ENCODE measurements at regions not wholly inside any gene's neighbourhood (a gene's known extent, or its start where the extent isn't known, plus 50 kb on each side); places are given as distances from the start of the nearest gene placed in this dataset.
"Not testable (repeated sequence)": the region's sequence is repeated elsewhere in the genome, so short reads cannot be mapped to it uniquely, and the experiment has no call there.

DNA sequence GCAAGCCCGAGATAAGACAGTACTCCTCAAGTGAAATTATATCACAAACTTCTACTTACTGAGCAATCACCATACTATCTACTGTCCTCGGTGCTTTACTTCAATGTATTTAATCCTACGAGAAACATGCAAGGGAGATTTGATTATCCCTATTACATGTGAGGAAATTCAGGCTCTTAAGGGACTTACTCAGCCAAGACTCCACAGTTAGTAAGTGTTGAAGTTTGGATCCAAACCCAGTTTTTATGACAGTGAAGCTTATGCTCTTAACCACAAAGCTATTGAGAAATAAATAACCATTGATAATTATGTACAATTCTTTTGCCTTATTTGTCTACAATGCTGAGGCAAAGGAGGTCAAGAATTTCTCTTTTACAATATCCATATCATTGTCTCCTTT, 672.9 kb upstream of the ACVR2A start:
- Histone ChIP-seq H3K9ac (ENCODE audit: low read depth, low read length) (no peak overlapping the region), H3K4me2 (ENCODE audit: low read length) (no peak overlapping the region), H3K4me1 (ENCODE audit: control insufficient read depth, insufficient read depth, low read length) (no peaks in the 10 kb centered on the region), H3K4me3 (ENCODE audit: low read length) (no peak overlapping the region), H3K36me3 (ENCODE audit: insufficient read depth, low read length) (no peaks in the 10 kb centered on the region), H3K27me3 (ENCODE audit: control insufficient read depth, insufficient read depth, low read length) (no peaks in the 10 kb centered on the region), H3K9me3 (replicated peaks; ENCODE audit: low read length) (no peaks in the 10 kb centered on the region)

DNA sequence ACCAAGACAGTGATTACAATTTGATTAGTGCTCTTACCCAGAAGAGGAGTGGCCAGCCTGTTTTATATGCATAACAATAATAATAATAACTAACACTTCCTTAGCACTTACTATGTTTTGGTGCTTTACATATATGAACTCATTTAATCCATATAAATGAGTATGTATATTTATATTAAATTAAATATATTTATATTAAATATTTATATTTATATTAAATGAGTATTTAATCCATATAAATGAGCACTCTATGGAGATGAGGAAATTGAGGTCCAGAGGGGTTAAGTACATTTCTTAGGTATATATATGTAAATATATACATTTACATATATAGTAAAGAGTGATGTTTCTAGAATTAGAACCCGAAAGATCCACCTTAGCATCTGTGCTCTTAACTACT, 673.9 kb upstream of the ACVR2A start:
- Histone ChIP-seq H3K9ac (ENCODE audit: low read depth, low read length) (no peak overlapping the region), H3K36me3 (ENCODE audit: insufficient read depth, low read length) (no peaks in the 10 kb centered on the region), H3K9me3 (replicated peaks; ENCODE audit: low read length) (no peaks in the 10 kb centered on the region), H3K27me3 (ENCODE audit: control insufficient read depth, insufficient read depth, low read length) (no peaks in the 10 kb centered on the region), H3K4me1 (ENCODE audit: control insufficient read depth, insufficient read depth, low read length) (no peaks in the 10 kb centered on the region), H3K4me2 (ENCODE audit: low read length) (no peak overlapping the region), H3K4me3 (ENCODE audit: low read length) (no peak overlapping the region)

DNA sequence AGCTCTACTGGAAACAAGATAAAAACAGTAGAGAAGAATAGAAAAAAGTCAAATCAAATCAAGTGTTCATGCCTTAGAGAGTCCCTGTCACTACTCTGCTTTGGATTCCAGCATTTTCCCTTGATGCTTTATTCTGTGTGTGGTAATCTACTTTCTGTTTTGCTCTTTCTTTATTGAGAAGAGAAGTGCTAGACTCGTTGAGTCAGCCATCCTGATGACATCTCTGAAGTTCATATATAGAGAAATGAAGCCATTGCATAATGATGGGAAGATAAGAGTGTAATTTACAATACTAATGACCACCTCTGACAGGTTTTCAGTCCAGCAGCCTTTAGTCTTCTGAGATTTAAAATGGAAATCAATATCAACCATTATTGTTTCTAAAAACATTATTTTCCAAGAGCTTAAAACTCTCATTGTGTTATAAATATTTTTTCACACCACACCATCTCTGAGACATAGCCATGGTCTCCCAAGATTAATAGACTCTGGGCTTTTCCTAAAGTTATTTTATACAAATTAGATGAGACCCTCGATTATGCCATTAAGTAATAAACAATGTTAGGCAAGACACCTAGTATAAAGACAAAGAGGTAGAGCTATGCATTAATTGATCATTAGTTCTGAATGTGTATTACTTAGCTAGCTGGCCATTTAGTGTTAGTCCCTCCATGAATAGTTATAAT, 679.0 kb upstream of the ACVR2A start:
- Histone ChIP-seq H3K4me1 (ENCODE audit: control insufficient read depth, insufficient read depth, low read length) (no peaks in the 10 kb centered on the region), H3K27me3 (ENCODE audit: control insufficient read depth, insufficient read depth, low read length) (no peaks in the 10 kb centered on the region), H3K9me3 (replicated peaks; ENCODE audit: low read length) (no peaks in the 10 kb centered on the region), H3K4me3 (ENCODE audit: low read length) (no peak overlapping the region), H3K9ac (ENCODE audit: low read depth, low read length) (no peak overlapping the region), H3K4me2 (ENCODE audit: low read length) (no peak overlapping the region), H3K36me3 (ENCODE audit: insufficient read depth, low read length) (no peaks in the 10 kb centered on the region)

DNA sequence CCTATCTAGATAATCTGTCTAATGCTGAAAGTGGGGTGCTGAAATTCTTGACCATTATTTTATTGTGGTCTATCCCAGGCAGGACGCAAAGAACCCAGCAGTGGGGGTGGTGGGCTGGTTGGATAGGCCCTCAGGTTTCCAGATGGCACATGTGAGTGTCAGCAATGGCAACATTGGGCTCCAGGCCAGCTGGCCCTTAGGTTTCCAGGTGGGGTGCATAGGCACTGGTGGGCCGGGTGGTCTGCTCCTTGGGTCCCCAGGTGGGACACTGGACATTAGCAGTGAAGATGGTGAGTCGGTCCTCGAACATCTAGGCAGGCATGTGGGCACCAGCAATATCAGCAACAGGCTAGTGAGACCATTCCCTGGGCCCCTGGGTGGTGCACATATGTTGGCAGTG, 680.3 kb upstream of the ACVR2A start:
- no peaks in the 10 kb centered on the region for H3K9me3 ChIP-seq (replicated peaks; ENCODE audit: low read length)
- H3K9ac ChIP-seq (ENCODE audit: low read depth, low read length) = no peak overlapping the region
- H3K27me3 ChIP-seq (ENCODE audit: control insufficient read depth, insufficient read depth, low read length) = no peaks in the 10 kb centered on the region
- no peak overlapping the region for H3K4me2 ChIP-seq (ENCODE audit: low read length)
- no peak overlapping the region for H3K4me3 ChIP-seq (ENCODE audit: low read length)
- H3K4me1 ChIP-seq (ENCODE audit: control insufficient read depth, insufficient read depth, low read length) = no peaks in the 10 kb centered on the region
- no peaks in the 10 kb centered on the region for H3K36me3 ChIP-seq (ENCODE audit: insufficient read depth, low read length)

DNA sequence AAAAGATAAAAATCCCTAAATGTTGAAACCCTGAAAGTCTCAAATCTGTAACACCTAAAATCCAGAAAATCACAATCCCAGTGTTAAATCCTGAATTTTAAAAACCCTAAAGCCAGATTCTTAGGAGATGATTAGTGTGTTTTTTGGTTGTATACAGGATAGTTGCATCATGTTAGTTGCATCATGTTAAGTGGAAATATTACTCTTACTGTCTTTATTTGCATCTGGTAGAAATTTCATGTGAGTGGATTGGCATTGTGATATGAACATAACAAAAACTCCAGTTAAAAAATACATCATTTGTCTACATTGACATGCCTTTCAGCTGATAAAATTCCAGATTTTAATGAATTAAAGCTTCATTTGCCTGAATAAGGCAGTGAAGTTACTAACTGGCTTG, 683.1 kb upstream of the ACVR2A start:
- Histone ChIP-seq H3K4me2 (ENCODE audit: low read length) (no peak overlapping the region), H3K27me3 (ENCODE audit: control insufficient read depth, insufficient read depth, low read length) (no peaks in the 10 kb centered on the region), H3K9me3 (replicated peaks; ENCODE audit: low read length) (no peaks in the 10 kb centered on the region), H3K36me3 (ENCODE audit: insufficient read depth, low read length) (no peaks in the 10 kb centered on the region), H3K4me1 (ENCODE audit: control insufficient read depth, insufficient read depth, low read length) (no peaks in the 10 kb centered on the region), H3K4me3 (ENCODE audit: low read length) (no peak overlapping the region), H3K9ac (ENCODE audit: low read depth, low read length) (no peak overlapping the region)

DNA sequence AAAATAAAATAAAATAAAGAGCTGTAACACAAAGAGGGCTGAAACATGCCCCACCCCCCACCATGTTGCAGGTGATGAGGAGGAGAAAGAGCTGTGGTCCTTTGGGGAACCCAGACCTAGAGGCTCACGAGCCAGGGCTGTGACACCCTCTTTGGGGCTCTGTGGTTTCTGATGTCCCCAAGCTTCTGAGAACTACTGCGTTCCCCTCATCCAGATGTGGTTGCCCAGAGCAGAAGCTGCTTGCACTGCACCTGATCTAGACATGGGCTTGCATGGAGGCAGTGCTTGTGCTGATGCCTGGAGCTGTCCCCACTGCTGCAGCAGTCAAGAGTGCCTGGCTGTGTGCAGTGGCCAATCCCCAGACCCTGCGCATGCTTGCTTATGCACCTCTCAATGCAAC, 687.9 kb upstream of the ACVR2A start:
- H3K9me3 ChIP-seq (replicated peaks; ENCODE audit: low read length) = no peaks in the 10 kb centered on the region
- no peak overlapping the region for H3K9ac ChIP-seq (ENCODE audit: low read depth, low read length)
- H3K27me3 ChIP-seq (ENCODE audit: control insufficient read depth, insufficient read depth, low read length) = no peaks in the 10 kb centered on the region
- no peaks in the 10 kb centered on the region for H3K36me3 ChIP-seq (ENCODE audit: insufficient read depth, low read length)
- H3K4me3 ChIP-seq (ENCODE audit: low read length) = no peak overlapping the region
- H3K4me2 ChIP-seq (ENCODE audit: low read length) = no peak overlapping the region
- no peaks in the 10 kb centered on the region for H3K4me1 ChIP-seq (ENCODE audit: control insufficient read depth, insufficient read depth, low read length)

DNA sequence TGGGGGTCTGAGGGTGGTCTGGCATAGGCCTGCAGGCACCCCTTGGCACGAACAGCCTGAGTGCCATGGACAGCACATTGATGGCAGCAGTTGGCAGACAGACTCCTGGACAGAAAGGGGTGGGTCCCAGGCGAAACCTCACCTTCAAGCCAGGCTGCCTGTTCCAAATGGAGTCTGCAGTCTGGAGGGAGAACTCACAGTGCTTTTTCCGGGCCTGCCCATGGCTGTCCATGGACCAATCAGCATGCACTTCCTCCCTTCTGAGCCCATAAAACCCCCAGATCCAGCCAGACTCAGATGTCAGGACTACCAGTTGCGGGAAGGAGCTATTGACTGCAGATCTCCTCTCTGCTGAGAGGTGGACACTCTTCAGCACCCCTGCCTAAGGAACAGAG, 694.6 kb upstream of the ACVR2A start:
- peaks cover 11% of the 10 kb centered on the region for H3K4me1 ChIP-seq (ENCODE audit: control insufficient read depth, insufficient read depth, low read length)
- no peaks in the 10 kb centered on the region for H3K9me3 ChIP-seq (replicated peaks; ENCODE audit: low read length)
- H3K4me3 ChIP-seq (ENCODE audit: low read length) = no peak overlapping the region
- H3K36me3 ChIP-seq (ENCODE audit: insufficient read depth, low read length) = no peaks in the 10 kb centered on the region
- H3K4me2 ChIP-seq (ENCODE audit: low read length) = no peak overlapping the region
- no peak overlapping the region for H3K9ac ChIP-seq (ENCODE audit: low read depth, low read length)
- H3K27me3 ChIP-seq (ENCODE audit: control insufficient read depth, insufficient read depth, low read length) = no peaks in the 10 kb centered on the region

DNA sequence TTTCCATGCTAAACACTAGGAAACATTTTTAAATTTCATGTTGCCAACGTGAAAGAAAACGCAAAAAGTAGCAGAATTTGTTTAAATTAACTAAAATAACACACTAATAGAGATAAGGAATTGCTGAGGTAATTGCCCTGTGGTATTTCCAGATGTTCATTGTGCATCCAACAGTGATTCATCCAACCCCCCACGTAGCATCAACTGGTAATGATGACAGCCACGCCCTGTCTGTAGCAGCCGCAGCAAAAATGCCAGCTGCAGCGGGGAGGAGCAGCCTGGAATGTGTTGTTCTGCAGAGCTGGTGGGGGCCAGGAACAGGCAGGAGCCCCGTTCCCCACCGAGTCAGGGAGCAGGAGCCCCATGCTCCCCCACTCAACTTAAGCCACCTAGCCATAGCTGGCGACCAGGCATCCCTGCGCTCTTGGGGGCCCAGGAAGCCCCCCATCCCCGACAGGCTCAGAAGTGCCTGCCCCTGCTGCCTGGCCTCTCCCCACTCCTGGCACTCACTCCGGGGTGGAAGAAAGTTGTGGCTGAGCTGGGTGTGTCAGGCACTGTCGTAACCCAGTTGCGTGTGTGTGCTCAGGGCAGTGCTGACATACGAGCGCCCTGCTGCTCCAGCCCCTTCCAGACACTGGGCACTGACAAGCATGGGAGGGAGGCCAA, 695.1 kb upstream of the ACVR2A start:
- Histone ChIP-seq H3K27me3 (ENCODE audit: control insufficient read depth, insufficient read depth, low read length) (no peaks in the 10 kb centered on the region), H3K4me3 (ENCODE audit: low read length) (no peak overlapping the region), H3K9ac (ENCODE audit: low read depth, low read length) (no peak overlapping the region), H3K9me3 (replicated peaks; ENCODE audit: low read length) (no peaks in the 10 kb centered on the region), H3K4me2 (ENCODE audit: low read length) (no peak overlapping the region), H3K4me1 (ENCODE audit: control insufficient read depth, insufficient read depth, low read length) (peaks cover 11% of the 10 kb centered on the region), H3K36me3 (ENCODE audit: insufficient read depth, low read length) (no peaks in the 10 kb centered on the region)

DNA sequence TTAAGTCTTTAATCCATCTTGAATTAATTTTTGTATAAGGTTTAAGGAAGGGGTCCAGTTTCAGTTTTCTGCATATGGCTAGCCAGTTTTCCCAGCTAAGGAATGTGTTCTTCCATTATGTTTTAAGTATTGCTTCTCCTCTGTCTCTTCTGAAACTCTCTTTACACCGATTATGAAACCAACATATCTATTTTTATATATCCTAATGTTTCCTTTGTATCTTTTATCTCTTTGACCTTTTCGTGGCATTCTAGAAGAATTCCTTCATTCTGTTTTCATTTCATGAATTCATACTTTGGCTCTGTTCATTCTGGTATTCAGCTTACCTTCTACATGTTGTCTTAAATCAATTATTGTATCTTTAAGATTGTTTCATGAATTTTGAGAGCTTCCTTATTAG, 697.0 kb upstream of the ACVR2A start:
- Histone ChIP-seq H3K4me1 (ENCODE audit: control insufficient read depth, insufficient read depth, low read length) (peaks cover 11% of the 10 kb centered on the region), H3K9me3 (replicated peaks; ENCODE audit: low read length) (no peaks in the 10 kb centered on the region), H3K4me3 (ENCODE audit: low read length) (no peak overlapping the region), H3K9ac (ENCODE audit: low read depth, low read length) (no peak overlapping the region), H3K27me3 (ENCODE audit: control insufficient read depth, insufficient read depth, low read length) (no peaks in the 10 kb centered on the region), H3K36me3 (ENCODE audit: insufficient read depth, low read length) (no peaks in the 10 kb centered on the region), H3K4me2 (ENCODE audit: low read length) (no peak overlapping the region)

DNA sequence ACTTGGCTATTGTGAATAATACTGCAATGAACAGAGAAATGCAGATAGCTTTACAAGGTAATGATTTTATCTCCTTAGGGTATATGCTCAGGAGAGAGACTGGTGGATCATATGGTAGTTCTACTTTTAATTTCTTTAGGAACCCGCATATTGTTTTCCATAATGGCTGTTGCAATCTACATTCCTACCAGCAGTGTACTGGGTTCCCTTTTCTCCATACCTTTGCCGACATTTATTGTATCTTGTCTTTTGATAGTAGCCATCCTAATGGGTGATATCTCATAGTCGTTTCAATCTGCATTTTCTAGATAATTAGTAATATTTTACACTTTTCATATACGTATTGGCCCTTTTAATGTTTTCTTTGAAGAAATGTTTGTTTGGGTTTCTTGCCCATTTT, 702.9 kb upstream of the ACVR2A start:
- Histone ChIP-seq H3K9me3 (replicated peaks; ENCODE audit: low read length) (no peaks in the 10 kb centered on the region), H3K4me3 (ENCODE audit: low read length) (no peak overlapping the region), H3K9ac (ENCODE audit: low read depth, low read length) (no peak overlapping the region), H3K4me1 (ENCODE audit: control insufficient read depth, insufficient read depth, low read length) (peaks cover 2% of the 10 kb centered on the region), H3K27me3 (ENCODE audit: control insufficient read depth, insufficient read depth, low read length) (no peaks in the 10 kb centered on the region), H3K4me2 (ENCODE audit: low read length) (no peak overlapping the region), H3K36me3 (ENCODE audit: insufficient read depth, low read length) (no peaks in the 10 kb centered on the region)

DNA sequence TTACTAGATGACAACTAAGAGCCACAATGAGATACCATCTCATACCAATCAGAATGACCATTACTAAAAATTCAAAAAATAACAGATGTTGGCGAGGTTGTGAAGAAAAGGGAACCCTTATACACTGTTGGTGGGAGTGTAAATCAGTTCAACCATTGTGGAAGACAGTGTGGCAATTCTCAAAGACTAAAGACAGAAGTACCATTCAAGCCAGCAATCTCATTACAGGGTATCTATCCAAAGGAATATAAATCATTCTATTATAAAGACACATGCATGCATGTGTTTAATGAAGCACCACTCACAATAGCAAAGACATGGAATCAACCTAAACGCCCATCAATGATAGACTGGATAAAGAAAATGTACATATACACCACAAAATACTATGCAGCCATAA, 705.1 kb upstream of the ACVR2A start:
- H3K27me3 ChIP-seq (ENCODE audit: control insufficient read depth, insufficient read depth, low read length); H3K9me3 ChIP-seq (replicated peaks; ENCODE audit: low read length); H3K36me3 ChIP-seq (ENCODE audit: insufficient read depth, low read length); H3K4me2 ChIP-seq (ENCODE audit: low read length); H3K9ac ChIP-seq (ENCODE audit: low read depth, low read length); H3K4me1 ChIP-seq (ENCODE audit: control insufficient read depth, insufficient read depth, low read length); H3K4me3 ChIP-seq (ENCODE audit: low read length): not testable (repeated sequence)

DNA sequence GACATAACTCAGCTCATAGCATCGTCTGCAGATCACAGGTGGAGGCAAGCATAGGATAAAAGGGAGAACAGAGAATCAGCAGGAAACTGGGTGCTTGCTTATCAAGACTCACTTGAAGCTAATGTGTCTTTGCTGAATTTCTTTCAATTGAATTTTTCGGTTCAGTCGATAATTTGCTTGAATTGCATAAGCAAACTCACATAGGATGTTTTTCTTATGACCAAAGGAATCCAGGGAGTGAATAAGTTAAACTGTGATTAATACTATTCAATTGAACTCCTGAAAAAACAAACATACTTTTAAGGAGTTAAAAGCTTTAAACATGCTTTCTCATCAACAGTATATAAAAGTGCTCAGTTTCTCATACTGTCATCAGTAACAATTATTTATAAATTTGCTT, 707.1 kb upstream of the ACVR2A start:
- no peak overlapping the region for H3K4me3 ChIP-seq (ENCODE audit: low read length)
- no peak overlapping the region for H3K9ac ChIP-seq (ENCODE audit: low read depth, low read length)
- no peaks in the 10 kb centered on the region for H3K27me3 ChIP-seq (ENCODE audit: control insufficient read depth, insufficient read depth, low read length)
- H3K4me2 ChIP-seq (ENCODE audit: low read length) = no peak overlapping the region
- H3K36me3 ChIP-seq (ENCODE audit: insufficient read depth, low read length) = no peaks in the 10 kb centered on the region
- H3K4me1 ChIP-seq (ENCODE audit: control insufficient read depth, insufficient read depth, low read length) = peaks cover 2% of the 10 kb centered on the region
- no peaks in the 10 kb centered on the region for H3K9me3 ChIP-seq (replicated peaks; ENCODE audit: low read length)

Measured in skeletal muscle satellite cell (primary cell).